Left lobe of liver (tissue), 2 donors: ENCODE measurements at regions not wholly inside any gene's neighbourhood (a gene's known extent, or its start where the extent isn't known, plus 50 kb on each side); places are given as distances from the start of the nearest gene placed in this dataset.
A peak's percentile ranks its signal among the peaks of the same experiment; 100 is the strongest.

ENCODE experiments used
- ATAC-seq: fragments of 200-7000 bp; cut with Tn5 transposase; one replicate; pipeline ENCODE4 v1.9.1; 2020; ENCODE audit warnings: mild to moderate bottlenecking, moderate library complexity
- DNase-seq: peaks from one replicate; pipeline ENCODE4 v3.0.0-alpha.2; 2020; ENCODE audit warnings: low spot score
- donor health status: DM: no; HTN: no; CAD: no; lungs with moderate emphysema.
- donor health status: DM: no; HTN: yes; CAD: no.

DNA sequence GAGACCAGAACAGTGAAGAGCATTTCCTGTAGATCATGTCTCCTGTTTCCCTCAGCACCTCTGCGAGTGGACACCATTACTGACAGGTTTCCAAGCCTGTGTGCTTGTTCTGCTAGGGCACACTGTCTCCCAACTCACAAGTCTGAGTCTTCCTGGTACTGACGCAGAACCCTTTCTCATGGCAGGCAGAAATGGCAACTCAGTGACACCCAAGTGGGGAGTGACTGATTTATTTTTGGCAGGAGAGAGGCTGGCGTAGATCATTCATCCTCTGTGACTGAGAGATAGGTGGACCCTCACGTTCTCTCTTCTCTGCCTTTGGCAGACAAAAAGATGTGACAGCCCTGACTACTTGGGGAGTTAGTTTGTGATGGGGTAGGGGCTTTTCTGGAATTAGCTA lies 183.4 kb downstream of the RFC3 start:
- ATAC-seq (no peak), DNase-seq (no peak)

GRCh38 chr13:34002141-34002540 lies 184.2 kb downstream of the RFC3 start:
- ATAC-seq (no peak), DNase-seq (no peak)

DNA sequence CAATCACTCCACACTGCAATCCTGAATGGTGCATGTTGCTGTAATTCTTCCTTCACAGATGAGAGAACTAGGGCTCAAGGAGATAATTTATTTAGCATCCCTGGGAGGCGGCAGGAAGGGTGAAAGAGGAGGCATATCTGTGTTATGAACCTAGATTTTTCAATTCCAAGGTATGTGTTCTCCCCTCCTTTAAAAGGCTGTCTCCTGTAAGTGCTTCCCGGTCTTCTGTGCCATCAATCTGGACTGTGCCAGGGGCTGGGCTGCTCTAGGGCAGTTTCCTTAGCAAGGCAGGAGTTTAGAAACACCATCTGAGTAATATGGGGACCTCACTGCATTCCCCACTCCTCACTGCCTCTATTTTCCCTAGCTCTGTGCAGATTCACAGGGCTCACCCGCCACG lies 185.0 kb downstream of the RFC3 start:
- no peak for DNase-seq
- ATAC-seq: no peak

- no peak for ATAC-seq
- no peak for DNase-seq
Observed at GRCh38 chr13:34003656-34004055, 185.7 kb downstream of the RFC3 start.

GRCh38 chr13:34004676-34005075 lies 186.7 kb downstream of the RFC3 start:
- ATAC-seq: no peak
- no peak for DNase-seq

GRCh38 chr13:34006011-34006410 lies 188.1 kb downstream of the RFC3 start:
- no peak for ATAC-seq
- DNase-seq: no peak

- DNase-seq: peak; percentile 60
- peak; percentile 90 for ATAC-seq
Observed at GRCh38 chr13:34011552-34012085, 193.7 kb downstream of the RFC3 start.

- ATAC-seq: no peak
- no peak for DNase-seq
Observed at GRCh38 chr13:34012382-34012781, 194.4 kb downstream of the RFC3 start.

DNA sequence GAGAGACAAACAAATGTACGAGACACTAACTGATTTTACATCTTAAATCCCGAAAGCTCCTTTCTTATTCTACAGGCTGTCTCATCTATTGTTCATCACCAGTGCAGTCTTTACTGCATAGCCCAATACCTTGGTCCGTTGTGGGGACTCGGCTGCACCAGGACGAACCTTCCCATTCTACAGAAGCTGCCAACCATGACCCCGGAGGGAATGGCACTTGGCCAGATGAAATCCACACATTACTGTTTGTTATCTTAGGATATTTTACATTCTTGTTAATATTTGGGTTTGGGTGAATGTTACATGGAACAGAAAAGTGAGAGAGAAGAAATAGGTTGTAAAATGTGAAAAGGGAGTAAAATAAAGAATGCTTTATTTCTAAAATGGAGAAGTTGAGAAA lies 195.1 kb downstream of the RFC3 start:
- DNase-seq: no peak
- no peak for ATAC-seq

- ATAC-seq: no peak
- DNase-seq: no peak
Observed at GRCh38 chr13:34017231-34017630, 199.3 kb downstream of the RFC3 start.

- ATAC-seq: peak; percentile 68
- DNase-seq: no peak
Observed at GRCh38 chr13:34019870-34020269, 201.9 kb downstream of the RFC3 start.

DNA sequence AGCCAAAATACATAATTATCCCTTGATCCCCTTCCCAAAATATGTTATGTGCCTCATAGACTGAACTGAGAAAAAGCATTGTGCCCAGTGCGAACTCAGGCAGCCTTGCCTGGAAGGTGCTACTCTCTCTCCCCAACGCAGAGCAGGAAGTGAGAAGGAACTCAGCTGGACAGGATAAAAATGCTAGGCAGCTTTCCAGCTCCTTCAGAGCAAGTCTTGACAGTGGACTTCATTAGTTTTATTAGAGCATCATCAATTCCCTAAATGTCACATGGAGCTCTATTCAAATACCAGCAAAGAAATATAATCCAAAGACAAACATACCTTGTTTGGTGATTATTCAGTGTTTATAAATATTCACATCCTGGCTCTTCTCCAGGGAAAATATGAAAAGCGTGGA lies 202.4 kb downstream of the RFC3 start:
- no peak for DNase-seq
- no peak for ATAC-seq

- ATAC-seq (no peak), DNase-seq (no peak)
Observed at GRCh38 chr13:34021619-34022018, 203.7 kb downstream of the RFC3 start.

DNA sequence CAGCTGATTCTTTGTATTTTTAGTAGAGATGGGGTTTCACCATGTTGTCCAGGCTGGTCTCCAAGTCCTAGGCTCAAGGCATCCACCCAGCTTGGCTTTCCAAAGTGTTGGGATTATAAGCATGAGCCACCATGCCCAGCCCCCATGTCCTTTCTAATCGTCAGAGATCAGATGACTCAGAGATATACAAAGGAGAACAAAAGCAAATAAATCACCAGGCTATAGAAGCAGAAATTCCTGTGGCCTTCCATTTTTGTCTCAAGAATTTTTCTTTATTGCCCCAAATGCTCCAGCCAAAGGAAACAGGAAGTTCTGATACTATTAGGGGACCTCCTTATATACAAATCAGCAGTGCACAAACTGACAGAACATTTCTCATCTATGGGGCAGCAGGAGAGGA lies 207.8 kb downstream of the RFC3 start:
- ATAC-seq: no peak
- DNase-seq: no peak

GRCh38 chr13:34026308-34026707 lies 208.4 kb downstream of the RFC3 start:
- no peak for DNase-seq
- no peak for ATAC-seq

DNA sequence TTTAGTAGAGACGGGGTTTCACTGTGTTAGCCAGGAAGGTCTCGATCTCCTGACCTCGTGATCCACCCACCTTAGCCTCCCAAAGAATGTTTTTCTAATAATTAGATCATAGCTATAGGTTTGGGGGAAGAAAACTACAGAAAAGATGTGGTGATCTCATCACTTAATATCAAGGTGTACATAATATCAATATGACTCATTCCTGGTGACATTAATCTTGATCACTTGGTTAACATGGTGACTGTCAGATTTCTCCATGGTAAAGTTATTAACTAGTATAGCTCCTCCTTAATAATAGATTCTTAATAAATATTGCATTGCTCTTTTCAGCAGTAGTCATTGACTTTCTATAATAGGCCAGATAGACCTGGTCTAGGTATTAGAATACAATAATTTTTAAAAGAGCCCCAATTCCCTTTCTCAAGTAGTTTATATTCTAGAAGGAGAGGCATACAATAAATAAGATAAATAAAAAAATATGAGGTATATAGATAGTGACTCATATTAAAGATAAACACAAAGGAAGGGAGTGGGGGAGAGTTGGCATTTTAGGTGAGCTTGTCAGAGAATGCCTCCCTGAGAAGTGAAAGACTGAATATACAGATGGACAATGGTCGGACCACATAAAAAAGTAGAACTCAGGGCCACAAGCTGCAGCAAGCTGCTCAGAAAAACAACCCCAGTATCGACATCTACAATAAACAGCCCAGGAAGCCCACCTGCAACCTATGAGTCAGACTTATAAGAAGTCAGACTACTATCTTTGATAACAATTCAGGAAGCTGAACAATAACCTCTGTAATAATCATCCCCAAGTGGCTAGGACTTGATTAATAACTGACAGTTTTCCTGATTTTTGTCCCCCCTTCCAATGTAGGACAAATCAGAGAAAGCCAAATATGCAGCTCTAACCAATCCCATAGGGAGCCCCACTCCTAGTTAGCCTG lies 210.8 kb downstream of the RFC3 start:
- ATAC-seq: no peak
- no peak for DNase-seq

DNA sequence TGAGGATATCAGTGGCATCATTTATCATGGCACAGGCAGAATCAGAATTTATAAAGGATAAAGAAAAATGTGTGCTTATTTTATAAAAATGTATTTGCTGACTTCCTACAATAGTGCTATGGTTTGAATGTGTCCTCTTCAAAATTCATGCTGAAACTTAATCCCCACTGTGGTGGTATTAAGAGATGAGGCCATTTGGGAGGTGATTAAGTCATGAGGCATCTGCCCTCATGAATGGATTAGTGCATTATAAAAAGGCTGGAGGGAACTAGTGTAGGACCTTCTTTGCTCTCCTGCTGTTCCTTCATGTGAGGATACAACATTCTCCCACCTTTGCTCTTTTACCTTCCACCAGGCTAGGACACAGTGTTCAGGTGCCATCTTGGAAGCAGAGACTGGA lies 212.8 kb downstream of the RFC3 start:
- ATAC-seq (no peak), DNase-seq (no peak)

DNA sequence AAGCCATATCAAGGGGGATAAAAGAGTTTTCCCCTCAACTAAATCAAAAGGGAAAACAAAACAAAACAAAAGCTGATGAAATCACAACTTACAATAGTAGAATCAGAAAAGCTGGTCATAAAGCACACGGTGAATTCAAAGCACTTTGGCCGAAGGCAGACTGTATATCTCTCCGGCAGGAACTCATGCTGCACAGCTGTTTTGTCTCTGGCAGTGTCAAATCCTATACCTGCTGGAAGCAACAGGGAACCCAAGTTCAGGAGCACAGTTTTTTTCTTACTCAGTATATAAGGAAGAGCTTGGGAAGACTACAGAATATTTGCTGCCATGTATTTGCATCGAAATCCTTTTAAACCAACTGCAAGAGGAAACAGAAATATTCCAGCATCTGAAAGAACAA lies 213.7 kb downstream of the RFC3 start:
- ATAC-seq (no peak), DNase-seq (no peak)

GRCh38 chr13:34034411-34034810 lies 216.5 kb downstream of the RFC3 start:
- ATAC-seq (no peak), DNase-seq (no peak)

GRCh38 chr13:34035178-34035577 lies 217.2 kb downstream of the RFC3 start:
- no peak for DNase-seq
- no peak for ATAC-seq

DNA sequence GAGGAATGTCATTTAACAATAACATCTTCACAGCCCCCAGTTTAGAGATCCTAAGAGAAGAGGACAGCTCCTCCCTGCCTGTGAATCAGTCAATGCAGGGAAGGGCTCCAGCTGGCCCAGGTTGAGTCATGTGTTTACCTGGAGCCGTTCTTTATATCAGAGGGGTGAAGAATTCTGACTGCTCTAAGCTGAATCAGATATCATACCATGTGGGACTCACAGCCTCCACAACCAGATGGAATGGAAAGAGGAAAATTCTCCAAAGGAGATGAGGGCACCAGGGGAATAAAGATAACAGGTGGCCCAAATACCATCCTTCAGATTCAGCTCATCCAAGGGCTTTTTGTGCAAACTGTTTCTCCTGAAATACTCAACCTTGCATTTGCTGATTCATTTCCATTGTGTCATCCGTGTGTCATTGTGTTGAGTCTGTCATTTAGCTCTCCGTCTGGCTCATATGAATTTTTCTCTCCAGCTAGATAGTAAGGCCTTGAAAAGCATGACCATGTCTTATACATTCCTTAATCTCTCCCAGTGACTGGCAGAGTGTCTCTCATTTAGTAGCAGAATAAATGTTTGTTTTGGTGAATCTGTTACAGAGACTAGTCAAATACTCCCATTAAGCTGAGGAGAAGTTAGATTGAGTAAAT lies 217.9 kb downstream of the RFC3 start:
- ATAC-seq: no peak
- DNase-seq: no peak
